ENCODE measurements at regions not wholly inside any gene's neighbourhood (a gene's known extent, or its start where the extent isn't known, plus 50 kb on each side); places are given as distances from the start of the nearest gene placed in this dataset.
"Not testable (repeated sequence)": the region's sequence is repeated elsewhere in the genome, so short reads cannot be mapped to it uniquely, and the experiment has no call there.

GRCh38 chr12:93977081-93977480 lies 171.3 kb upstream of the PLXNC1 start:
- no peak for DNase-seq (ENCODE audit: low read depth in 4 of 4, low spot score in 3 of 4)

GRCh38 chr12:93978553-93978952 lies 169.8 kb upstream of the PLXNC1 start:
- DNase-seq (ENCODE audit: low read depth in 4 of 4, low spot score in 3 of 4), result no peak

DNA sequence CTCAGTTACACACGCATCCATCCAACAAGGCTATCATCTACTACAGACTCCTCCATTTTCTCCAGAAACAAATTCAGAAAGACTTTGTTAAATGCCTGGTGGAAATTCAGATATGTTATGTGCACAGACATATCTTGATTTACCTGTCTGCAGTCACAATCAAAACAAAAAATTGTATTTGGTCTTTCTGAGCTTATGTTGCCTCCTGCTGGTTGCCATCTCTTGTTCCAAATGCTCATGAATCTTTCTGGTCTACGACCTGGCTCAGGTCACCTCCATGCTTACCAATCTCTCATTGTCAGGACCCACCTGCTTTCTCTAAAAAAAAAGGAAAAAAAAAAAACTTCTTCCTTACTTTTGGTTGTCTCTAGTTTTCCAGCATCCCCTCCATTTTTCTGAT lies 169.2 kb upstream of the PLXNC1 start:
- no peak for DNase-seq (ENCODE audit: low read depth in 4 of 4, low spot score in 3 of 4)

- no peak for DNase-seq (ENCODE audit: low read depth in 4 of 4, low spot score in 3 of 4)
Measured at GRCh38 chr12:93980711-93981110, 167.7 kb upstream of the PLXNC1 start.

- no peak for DNase-seq (ENCODE audit: low read depth in 4 of 4, low spot score in 3 of 4)
Measured at GRCh38 chr12:93981411-93981810, 167.0 kb upstream of the PLXNC1 start.

GRCh38 chr12:93982771-93983315 lies 165.5 kb upstream of the PLXNC1 start:
- no peak for DNase-seq (ENCODE audit: low read depth in 4 of 4, low spot score in 3 of 4)

DNA sequence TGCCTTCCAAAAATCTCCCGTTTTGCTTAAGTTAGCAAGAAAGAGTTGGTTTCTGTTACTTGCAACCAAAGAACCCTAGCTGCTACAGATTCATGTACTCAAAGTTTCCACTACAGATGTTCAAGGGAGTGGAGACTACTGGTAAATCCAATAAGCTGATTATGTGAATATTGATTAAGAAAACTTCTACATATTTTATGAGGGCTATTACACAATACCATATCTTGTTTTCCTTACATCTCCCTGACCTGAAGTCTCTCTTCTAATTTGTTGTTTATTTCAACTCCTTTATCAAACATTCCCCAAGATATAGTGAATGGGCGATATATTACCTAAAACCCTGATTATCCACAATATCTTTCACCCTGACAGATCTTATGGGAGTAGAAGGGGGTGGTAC lies 164.4 kb upstream of the PLXNC1 start:
- DNase-seq (ENCODE audit: low read depth in 4 of 4, low spot score in 3 of 4), result no peak

GRCh38 chr12:93989949-93990348 lies 158.4 kb upstream of the PLXNC1 start:
- no peak for DNase-seq (ENCODE audit: low read depth in 4 of 4, low spot score in 3 of 4)

DNA sequence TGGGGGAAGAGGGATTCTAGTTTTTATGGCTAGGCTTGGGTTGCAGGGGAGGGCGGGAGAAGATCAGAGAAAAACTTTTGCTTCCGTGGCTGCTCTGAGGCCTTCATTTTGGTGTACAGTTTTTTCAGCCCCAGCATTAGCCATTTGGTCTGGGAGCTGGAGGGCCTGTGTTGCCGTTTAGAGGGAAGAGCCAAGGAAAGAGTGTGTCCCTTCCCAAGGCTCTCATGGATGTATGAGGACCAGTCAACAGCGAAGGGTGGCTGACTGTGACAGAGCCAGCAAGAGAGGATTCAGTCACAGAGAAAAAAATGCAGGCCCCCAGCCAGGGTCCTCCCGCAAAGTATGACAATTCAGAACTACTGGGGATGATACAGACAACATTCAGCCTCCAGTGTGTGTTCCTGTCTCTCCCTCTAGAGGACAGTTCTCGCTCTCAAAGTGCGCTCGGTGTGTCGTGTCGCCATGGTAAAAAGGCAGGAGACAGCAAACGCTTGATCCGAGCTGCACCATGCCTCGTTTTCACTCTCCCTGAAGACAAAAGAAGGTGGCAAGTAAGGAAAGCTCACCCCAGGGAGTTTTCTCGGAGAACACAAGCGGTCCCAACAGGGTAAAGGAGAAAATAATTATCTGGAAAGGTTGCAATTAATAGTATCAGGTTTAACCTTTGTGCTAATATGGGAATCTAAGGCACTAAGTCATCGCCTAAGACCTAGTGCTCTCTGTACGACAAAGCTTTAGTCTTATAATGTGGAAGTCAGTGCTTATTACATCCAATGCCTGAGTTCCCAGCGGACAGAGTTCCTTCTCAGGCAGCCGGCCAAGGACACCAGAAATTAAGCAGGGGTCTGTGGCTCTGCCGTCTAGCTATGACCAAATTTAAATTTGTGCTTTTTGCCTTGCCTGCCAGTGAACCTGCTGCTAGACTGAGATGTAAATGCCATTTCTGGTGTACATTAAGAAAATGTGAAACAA lies 157.3 kb upstream of the PLXNC1 start:
- peak in 3 of 4 donors; percentile 36 to 54 (median 54) for DNase-seq (ENCODE audit: low read depth in 4 of 4, low spot score in 3 of 4)

- no peak for DNase-seq (ENCODE audit: low read depth in 4 of 4, low spot score in 3 of 4)
Measured at GRCh38 chr12:93991829-93992461, 156.4 kb upstream of the PLXNC1 start.

DNA sequence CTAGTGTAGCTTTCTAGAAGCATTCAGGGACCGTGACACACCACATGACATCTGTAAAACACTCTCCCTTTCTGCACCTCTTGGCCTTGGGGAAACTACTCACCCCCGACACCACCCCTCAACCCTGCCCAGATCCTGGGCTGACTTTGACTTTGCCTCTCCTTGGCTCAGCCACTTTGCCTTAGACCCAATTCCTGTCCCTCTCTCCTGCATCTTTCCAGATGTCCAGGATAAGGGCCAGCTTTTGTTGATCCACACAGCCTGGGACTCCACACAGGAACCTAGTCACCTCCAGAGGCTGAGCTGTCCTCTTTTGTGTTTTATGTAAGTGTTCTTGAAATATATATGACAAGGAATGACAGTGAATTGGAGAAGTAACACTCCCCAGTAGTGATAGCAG lies 153.7 kb upstream of the PLXNC1 start:
- DNase-seq (ENCODE audit: low read depth in 4 of 4, low spot score in 3 of 4), result no peak

GRCh38 chr12:93996321-93996720 lies 152.1 kb upstream of the PLXNC1 start:
- DNase-seq (ENCODE audit: low read depth in 4 of 4, low spot score in 3 of 4), result no peak

- no peak for DNase-seq (ENCODE audit: low read depth in 4 of 4, low spot score in 3 of 4)
Measured at GRCh38 chr12:94001691-94002090, 146.7 kb upstream of the PLXNC1 start.

DNA sequence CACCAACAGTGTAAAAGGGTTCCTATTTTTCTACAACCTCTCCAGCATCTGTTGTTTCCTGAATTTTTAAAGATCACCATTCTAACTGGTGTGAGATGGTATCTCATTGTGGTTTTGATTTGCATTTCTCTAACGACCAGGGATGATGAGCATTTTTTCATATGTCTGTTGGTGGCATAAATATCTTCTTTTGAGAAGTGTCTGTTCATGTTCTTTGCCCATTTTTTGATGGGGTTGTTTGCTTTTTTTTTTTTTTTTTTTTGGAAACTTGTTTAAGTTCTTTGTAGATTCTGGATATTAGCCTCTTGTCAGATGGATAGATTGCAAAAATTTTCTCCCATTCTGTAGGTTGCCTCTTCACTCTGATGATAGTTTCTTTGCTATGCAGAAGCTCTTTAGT lies 145.5 kb upstream of the PLXNC1 start:
- DNase-seq (ENCODE audit: low read depth in 4 of 4, low spot score in 3 of 4), result not testable (repeated sequence)

GRCh38 chr12:94007833-94008232 lies 140.5 kb upstream of the PLXNC1 start:
- not testable (repeated sequence) for DNase-seq (ENCODE audit: low read depth in 4 of 4, low spot score in 3 of 4)

DNA sequence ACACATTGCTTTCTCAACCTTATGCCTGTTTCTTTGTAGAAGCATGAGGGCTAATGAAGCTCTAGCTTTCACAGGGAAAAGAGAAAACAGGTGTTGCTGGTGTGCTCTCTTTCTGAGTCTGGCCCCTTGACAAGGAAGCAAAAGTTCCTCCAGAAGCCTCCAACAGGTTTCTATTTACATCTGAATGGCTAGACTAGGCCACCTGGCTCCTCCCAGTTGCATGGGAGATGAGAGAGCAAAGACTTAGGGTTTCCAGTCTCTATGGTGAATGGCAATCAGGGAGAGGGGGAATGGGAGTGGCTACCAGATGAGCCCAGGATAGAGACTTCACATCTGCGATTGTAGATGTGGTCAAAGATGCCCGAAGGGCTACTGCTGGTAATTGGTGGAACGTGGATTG lies 138.1 kb upstream of the PLXNC1 start:
- no peak for DNase-seq (ENCODE audit: low read depth in 4 of 4, low spot score in 3 of 4)

DNA sequence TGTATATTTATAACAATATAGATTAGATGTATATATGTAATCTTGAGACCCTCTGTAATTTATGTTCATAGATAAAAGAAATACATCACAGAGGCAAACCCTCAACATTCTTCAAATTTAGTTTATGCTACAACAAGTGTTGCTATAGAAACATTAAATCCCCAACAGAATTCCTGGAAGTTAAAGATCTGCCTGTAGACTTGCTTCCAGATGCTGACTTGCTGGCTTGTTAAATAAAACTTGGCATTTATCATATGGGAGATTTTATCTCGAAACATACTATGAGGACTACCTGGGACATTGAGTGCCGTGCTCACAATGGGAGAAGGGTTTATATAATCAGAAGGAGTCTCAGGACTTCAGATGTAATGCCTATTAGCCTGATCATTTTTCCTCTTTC lies 136.3 kb upstream of the PLXNC1 start:
- no peak for DNase-seq (ENCODE audit: low read depth in 4 of 4, low spot score in 3 of 4)

DNA sequence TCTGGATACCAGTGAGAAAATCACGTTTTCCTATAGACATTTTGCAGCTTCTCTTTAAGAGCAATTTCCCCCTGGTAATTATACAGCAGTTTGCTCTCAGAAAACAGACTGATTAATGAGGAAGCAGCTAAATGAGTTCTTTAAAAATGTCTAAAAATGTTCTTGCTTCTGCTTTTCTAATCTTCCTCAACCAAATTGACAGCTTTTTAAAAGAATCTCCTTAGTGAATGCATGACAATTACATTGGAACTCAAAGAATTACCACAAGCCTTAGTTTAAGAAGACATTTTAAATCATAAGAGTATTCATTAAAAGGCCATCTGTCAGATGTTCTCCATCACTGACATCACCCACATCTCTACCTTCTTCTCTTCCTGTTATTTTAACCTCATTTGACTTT lies 135.8 kb upstream of the PLXNC1 start:
- no peak for DNase-seq (ENCODE audit: low read depth in 4 of 4, low spot score in 3 of 4)

- not testable (repeated sequence) for DNase-seq (ENCODE audit: low read depth in 4 of 4, low spot score in 3 of 4)
Measured at GRCh38 chr12:94017247-94017646, 131.1 kb upstream of the PLXNC1 start.

- DNase-seq (ENCODE audit: low read depth in 4 of 4, low spot score in 3 of 4), result no peak
Measured at GRCh38 chr12:94020335-94020734, 128.0 kb upstream of the PLXNC1 start.

DNA sequence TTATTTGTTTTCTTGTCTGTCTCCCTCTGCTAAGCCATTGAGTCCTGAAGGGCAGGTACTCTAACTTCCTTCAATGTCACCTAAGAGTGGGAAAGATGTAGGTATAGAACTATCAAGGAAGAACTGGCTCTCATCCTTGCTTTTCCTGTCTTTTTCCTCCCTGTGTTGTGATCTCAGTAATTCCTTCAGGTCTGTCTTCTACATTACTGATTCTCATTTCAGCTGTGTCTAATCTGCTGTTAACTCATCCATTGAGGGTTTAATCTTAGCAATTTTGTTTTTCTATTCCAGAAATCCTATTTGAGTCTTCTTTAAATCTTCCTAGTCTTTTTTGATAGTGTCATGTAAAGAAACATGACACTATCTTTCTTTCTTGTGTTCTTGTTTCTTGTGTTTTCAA lies 124.5 kb upstream of the PLXNC1 start:
- no peak for DNase-seq (ENCODE audit: low read depth in 4 of 4, low spot score in 3 of 4)

DNA sequence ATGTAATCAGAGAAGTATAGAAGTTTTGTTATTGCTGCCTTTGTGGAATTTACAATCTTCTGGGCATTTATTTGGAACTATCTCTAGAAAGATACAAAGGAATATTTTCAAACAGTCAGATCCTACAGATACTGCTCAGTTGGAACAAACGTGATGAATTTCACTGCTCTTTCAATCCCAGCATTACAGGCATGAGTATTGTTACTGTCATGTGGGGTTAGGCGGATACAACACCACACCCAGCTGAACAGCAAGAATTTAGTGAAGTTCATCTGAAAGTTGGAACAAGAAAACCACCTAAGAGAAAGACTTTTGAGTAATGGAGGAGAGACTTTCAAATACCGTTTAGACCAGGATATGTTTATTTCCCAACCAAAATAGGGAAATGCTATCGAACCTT lies 123.3 kb upstream of the PLXNC1 start:
- DNase-seq (ENCODE audit: low read depth in 4 of 4, low spot score in 3 of 4), result no peak
